ENCODE measurements at regions not wholly inside any gene's neighbourhood (a gene's known extent, or its start where the extent isn't known, plus 50 kb on each side); places are given as distances from the start of the nearest gene placed in this dataset.

- H3K4me3 ChIP-seq (ENCODE audit: low read depth, low read length): no peak overlapping the region
- no peak for DNase-seq (ENCODE audit: low read depth)
- TF ChIP-seq CTCF (IDR thresholded peaks at IDR 0.05; ENCODE audit: low read depth, low read length) (no peak), POLR2A (IDR thresholded peaks at IDR 0.05; ENCODE audit: extremely low read depth, insufficient read length) (no peak), MAX (IDR thresholded peaks at IDR 0.05; ENCODE audit: low read depth, low read length) (no peak), MYC (IDR thresholded peaks at IDR 0.05; ENCODE audit: low read depth, low read length) (no peak)
These were observed 131.7 kb downstream of the PSMG1 start for GRCh38 chr21:39051588-39051949.

GRCh38 chr21:39050841-39051587, 132.2 kb downstream of the PSMG1 start:
- no peak for TF ChIP-seq MAX (IDR thresholded peaks at IDR 0.05; ENCODE audit: low read depth, low read length)
- TF ChIP-seq POLR2A (IDR thresholded peaks at IDR 0.05; ENCODE audit: extremely low read depth, insufficient read length): no peak
- no peak for TF ChIP-seq CTCF (IDR thresholded peaks at IDR 0.05; ENCODE audit: low read depth, low read length)
- TF ChIP-seq MYC (IDR thresholded peaks at IDR 0.05; ENCODE audit: low read depth, low read length): no peak
- DNase-seq (ENCODE audit: low read depth): no peak

GRCh38 chr21:39048574-39048973, 134.7 kb downstream of the PSMG1 start:
- peak; percentile 74 for DNase-seq (ENCODE audit: low read depth)
- no peak for TF ChIP-seq MYC (IDR thresholded peaks at IDR 0.05; ENCODE audit: low read depth, low read length)
- TF ChIP-seq CTCF (IDR thresholded peaks at IDR 0.05; ENCODE audit: low read depth, low read length): no peak
- TF ChIP-seq POLR2A (IDR thresholded peaks at IDR 0.05; ENCODE audit: extremely low read depth, insufficient read length): no peak
- TF ChIP-seq MAX (IDR thresholded peaks at IDR 0.05; ENCODE audit: low read depth, low read length): no peak
- no peak overlapping the region for H3K4me3 ChIP-seq (ENCODE audit: low read depth, low read length)

More at GRCh38 chr21:39050841-39051587, 132.2 kb downstream of the PSMG1 start:
- no peak overlapping the region for H3K4me3 ChIP-seq (ENCODE audit: low read depth, low read length)

- no peak for TF ChIP-seq CTCF (IDR thresholded peaks at IDR 0.05; ENCODE audit: low read depth, low read length)
- no peak for TF ChIP-seq MAX (IDR thresholded peaks at IDR 0.05; ENCODE audit: low read depth, low read length)
- TF ChIP-seq MYC (IDR thresholded peaks at IDR 0.05; ENCODE audit: low read depth, low read length): no peak
- no peak for TF ChIP-seq POLR2A (IDR thresholded peaks at IDR 0.05; ENCODE audit: extremely low read depth, insufficient read length)
- DNase-seq (ENCODE audit: low read depth): no peak
- H3K4me3 ChIP-seq (ENCODE audit: low read depth, low read length): no peak overlapping the region
These were observed 135.2 kb downstream of the PSMG1 start for GRCh38 chr21:39048064-39048463.

GRCh38 chr21:39047046-39047445, 136.2 kb downstream of the PSMG1 start:
- no peak for TF ChIP-seq MAX (IDR thresholded peaks at IDR 0.05; ENCODE audit: low read depth, low read length)
- no peak for TF ChIP-seq POLR2A (IDR thresholded peaks at IDR 0.05; ENCODE audit: extremely low read depth, insufficient read length)
- no peak for TF ChIP-seq CTCF (IDR thresholded peaks at IDR 0.05; ENCODE audit: low read depth, low read length)
- TF ChIP-seq MYC (IDR thresholded peaks at IDR 0.05; ENCODE audit: low read depth, low read length): no peak
- no peak for DNase-seq (ENCODE audit: low read depth)
- H3K4me3 ChIP-seq (ENCODE audit: low read depth, low read length): no peak overlapping the region
